GM12878 (cell line): ENCODE measurements at regions not wholly inside any gene's neighbourhood (a gene's known extent, or its start where the extent isn't known, plus 50 kb on each side); places are given as distances from the start of the nearest gene placed in this dataset.

Experiments used
- CEBPB ChIP-seq, 2 experiments: fragments of 150-350 bp in 1 of 2; IDR thresholded peaks; 2 replicates each; pipeline ENCODE4 v1.6.1; 2012 to 2014; ENCODE audit warnings: low read depth in 2 of 2, low read length in 2 of 2, borderline replicate concordance in 1 of 2, inconsistent platforms in 1 of 2
- DPF2 ChIP-seq: fragments of 450-650 bp; IDR thresholded peaks from 2 replicates; pipeline ENCODE4 v1.6.1; 2017; ENCODE audit warnings: mild to moderate bottlenecking
- EZH2 ChIP-seq: IDR thresholded peaks from 2 replicates; pipeline ENCODE4 v1.6.1; 2012; ENCODE audit warnings: low read depth, mild to moderate bottlenecking, control low read depth, inconsistent platforms, low read length, borderline replicate concordance; ENCODE audit not compliant: control insufficient read depth
- JUND ChIP-seq: IDR thresholded peaks from 2 replicates; pipeline ENCODE4 v1.6.1; 2012; ENCODE audit warnings: low read depth, mild to moderate bottlenecking, low read length, improper control_type of control experiment, moderate library complexity
- POLR2AphosphoS5 ChIP-seq: IDR thresholded peaks from 2 replicates; pipeline ENCODE4 v1.6.1; 2011; ENCODE audit warnings: mild to moderate bottlenecking, low read length, inconsistent platforms
- RELA ChIP-seq: fragments of 450-650 bp; IDR thresholded peaks from 2 replicates; pipeline ENCODE4 v1.8.0; 2014; ENCODE audit warnings: borderline replicate concordance; ENCODE audit not compliant: partially characterized antibody
- TBL1XR1 ChIP-seq: IDR thresholded peaks from 2 replicates; pipeline ENCODE4 v1.6.1; 2012; ENCODE audit warnings: low read depth, low read length, improper control_type of control experiment
- TF ChIP-seq, protein P1 (sequence below), 3 experiments: IDR thresholded peaks in 2 of 3; conservative IDR thresholded peaks in 1 of 3; 2 replicates each; pipeline ENCODE4 v1.5.1; 2011; ENCODE audit warnings: low read depth in 3 of 3, low read length in 3 of 3, mild to moderate bottlenecking in 3 of 3, control low read depth in 2 of 3, moderate library complexity in 2 of 3, inconsistent platforms in 1 of 3, mixed read lengths in 1 of 3; ENCODE audit not compliant: control insufficient read depth in 2 of 3, insufficient read depth in 1 of 3; ENCODE audit errors: extremely low read depth in 1 of 3

- no peak for TF ChIP-seq RELA
- no peak for TF ChIP-seq DPF2
- no peak for TF ChIP-seq EZH2
- TF ChIP-seq CEBPB (IDR thresholded peaks at IDR 0.05; ENCODE audit: borderline replicate concordance in 1 of 2, low read depth in 2 of 2, low read length in 2 of 2) = no peak
- TF ChIP-seq JUND = no peak
- TF ChIP-seq, protein P1, sequence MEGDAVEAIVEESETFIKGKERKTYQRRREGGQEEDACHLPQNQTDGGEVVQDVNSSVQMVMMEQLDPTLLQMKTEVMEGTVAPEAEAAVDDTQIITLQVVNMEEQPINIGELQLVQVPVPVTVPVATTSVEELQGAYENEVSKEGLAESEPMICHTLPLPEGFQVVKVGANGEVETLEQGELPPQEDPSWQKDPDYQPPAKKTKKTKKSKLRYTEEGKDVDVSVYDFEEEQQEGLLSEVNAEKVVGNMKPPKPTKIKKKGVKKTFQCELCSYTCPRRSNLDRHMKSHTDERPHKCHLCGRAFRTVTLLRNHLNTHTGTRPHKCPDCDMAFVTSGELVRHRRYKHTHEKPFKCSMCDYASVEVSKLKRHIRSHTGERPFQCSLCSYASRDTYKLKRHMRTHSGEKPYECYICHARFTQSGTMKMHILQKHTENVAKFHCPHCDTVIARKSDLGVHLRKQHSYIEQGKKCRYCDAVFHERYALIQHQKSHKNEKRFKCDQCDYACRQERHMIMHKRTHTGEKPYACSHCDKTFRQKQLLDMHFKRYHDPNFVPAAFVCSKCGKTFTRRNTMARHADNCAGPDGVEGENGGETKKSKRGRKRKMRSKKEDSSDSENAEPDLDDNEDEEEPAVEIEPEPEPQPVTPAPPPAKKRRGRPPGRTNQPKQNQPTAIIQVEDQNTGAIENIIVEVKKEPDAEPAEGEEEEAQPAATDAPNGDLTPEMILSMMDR (IDR thresholded peaks at IDR 0.05 in 2 of 3, conservative IDR thresholded peaks at IDR 0.05 in 1 of 3; ENCODE audit: control insufficient read depth in 2 of 3, extremely low read depth in 1 of 3, insufficient read depth in 1 of 3, low read depth in 3 of 3, low read length in 3 of 3) = no peak
- TF ChIP-seq POLR2AphosphoS5 = no peak
- TF ChIP-seq TBL1XR1 = no peak
Observed at GRCh38 chr3:157741607-157742006, 238.4 kb upstream of the VEPH1 start.
